ENCODE measurements at regions not wholly inside any gene's neighbourhood (a gene's known extent, or its start where the extent isn't known, plus 50 kb on each side); places are given as distances from the start of the nearest gene placed in this dataset.

DNA sequence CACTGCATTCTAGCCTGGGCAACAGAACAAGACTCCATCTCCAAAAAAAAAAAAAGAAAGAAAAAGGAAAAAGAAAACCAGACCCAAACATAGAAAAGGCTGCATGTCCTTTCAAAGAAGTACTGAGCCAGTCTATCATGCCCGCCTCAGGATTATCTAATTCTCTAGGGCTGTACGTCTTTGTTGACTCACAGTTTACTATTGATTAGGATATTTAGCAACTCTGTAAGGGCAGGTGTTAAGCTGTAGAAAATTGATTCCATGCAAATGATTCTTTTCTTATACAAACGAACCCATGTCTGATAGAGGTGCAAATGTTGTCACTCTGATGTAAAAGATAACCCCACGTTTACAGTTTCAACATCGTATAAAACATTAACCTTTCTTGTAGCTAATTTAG, 209.0 kb downstream of the TTLL2 start:
- Mint-ChIP-seq H3K4me3 (ENCODE audit: unreplicated experiment) (no peak overlapping the region), H3K4me1 (ENCODE audit: low read depth, unreplicated experiment) (peaks cover 28% of the 10 kb centered on the region), H3K27ac (ENCODE audit: unreplicated experiment) (no peak overlapping the region), H3K27me3 (ENCODE audit: unreplicated experiment) (peaks cover 9% of the 10 kb centered on the region), H3K9me3 (ENCODE audit: unreplicated experiment) (peaks cover 15% of the 10 kb centered on the region), H3K36me3 (ENCODE audit: unreplicated experiment) (no peaks in the 10 kb centered on the region)
- DNase-seq, result no peak
- TF ChIP-seq, protein P1, sequence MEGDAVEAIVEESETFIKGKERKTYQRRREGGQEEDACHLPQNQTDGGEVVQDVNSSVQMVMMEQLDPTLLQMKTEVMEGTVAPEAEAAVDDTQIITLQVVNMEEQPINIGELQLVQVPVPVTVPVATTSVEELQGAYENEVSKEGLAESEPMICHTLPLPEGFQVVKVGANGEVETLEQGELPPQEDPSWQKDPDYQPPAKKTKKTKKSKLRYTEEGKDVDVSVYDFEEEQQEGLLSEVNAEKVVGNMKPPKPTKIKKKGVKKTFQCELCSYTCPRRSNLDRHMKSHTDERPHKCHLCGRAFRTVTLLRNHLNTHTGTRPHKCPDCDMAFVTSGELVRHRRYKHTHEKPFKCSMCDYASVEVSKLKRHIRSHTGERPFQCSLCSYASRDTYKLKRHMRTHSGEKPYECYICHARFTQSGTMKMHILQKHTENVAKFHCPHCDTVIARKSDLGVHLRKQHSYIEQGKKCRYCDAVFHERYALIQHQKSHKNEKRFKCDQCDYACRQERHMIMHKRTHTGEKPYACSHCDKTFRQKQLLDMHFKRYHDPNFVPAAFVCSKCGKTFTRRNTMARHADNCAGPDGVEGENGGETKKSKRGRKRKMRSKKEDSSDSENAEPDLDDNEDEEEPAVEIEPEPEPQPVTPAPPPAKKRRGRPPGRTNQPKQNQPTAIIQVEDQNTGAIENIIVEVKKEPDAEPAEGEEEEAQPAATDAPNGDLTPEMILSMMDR (IDR thresholded peaks at IDR 0.05; ENCODE audit: partially characterized antibody, unreplicated experiment), result no peak

DNA sequence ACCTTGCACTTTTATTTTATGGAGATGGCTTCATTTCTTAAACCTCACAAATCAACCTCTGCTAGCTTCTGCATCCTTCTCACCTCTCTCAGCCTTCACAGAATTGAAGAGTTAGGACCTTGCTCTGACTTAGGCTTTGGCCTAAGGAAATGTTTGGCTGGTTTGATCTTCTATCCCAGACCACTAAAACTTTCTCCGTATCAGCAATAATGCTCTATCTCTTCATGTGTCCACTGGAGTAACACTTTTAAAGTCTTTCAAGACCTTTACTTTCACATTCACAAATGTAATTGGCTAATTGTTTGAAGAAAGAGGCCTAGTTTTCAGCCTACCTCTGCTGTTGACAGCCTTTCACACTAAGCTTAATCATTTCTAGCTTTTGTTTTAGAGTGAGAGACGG, 212.9 kb downstream of the TTLL2 start:
- Mint-ChIP-seq H3K9me3 (ENCODE audit: unreplicated experiment) (peaks cover 10% of the 10 kb centered on the region), H3K4me3 (ENCODE audit: unreplicated experiment) (no peak overlapping the region), H3K27me3 (ENCODE audit: unreplicated experiment) (peaks cover 4% of the 10 kb centered on the region), H3K27ac (ENCODE audit: unreplicated experiment) (no peak overlapping the region), H3K36me3 (ENCODE audit: unreplicated experiment) (peaks cover 17% of the 10 kb centered on the region), H3K4me1 (ENCODE audit: low read depth, unreplicated experiment) (peaks cover 5% of the 10 kb centered on the region)
- no peak for DNase-seq
- TF ChIP-seq, protein P1 (IDR thresholded peaks at IDR 0.05; ENCODE audit: partially characterized antibody, unreplicated experiment), result no peak

DNA sequence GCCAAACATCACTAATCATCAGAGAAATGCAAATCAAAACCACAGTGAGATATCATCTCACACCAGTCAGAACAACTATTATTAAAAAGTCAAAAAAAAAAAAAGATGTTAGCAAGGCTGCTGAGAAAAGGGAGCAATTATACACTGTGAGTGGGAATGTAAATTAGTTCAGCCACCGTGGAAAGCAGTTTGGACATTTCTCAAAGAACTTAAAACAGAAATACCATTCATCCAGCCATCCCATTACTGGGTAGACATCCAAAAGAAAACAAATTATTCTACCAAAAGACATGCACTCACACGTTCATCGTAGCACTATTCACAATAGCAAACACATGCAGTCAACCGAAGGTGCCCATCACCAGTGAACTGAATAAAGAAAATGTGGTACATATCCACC, 213.9 kb downstream of the TTLL2 start:
- Mint-ChIP-seq H3K36me3 (ENCODE audit: unreplicated experiment) (peaks cover 17% of the 10 kb centered on the region), H3K27ac (ENCODE audit: unreplicated experiment) (no peak overlapping the region), H3K4me1 (ENCODE audit: low read depth, unreplicated experiment) (no peaks in the 10 kb centered on the region), H3K27me3 (ENCODE audit: unreplicated experiment) (no peaks in the 10 kb centered on the region), H3K4me3 (ENCODE audit: unreplicated experiment) (no peak overlapping the region), H3K9me3 (ENCODE audit: unreplicated experiment) (peaks cover 1% of the 10 kb centered on the region)
- TF ChIP-seq, protein P1 (IDR thresholded peaks at IDR 0.05; ENCODE audit: partially characterized antibody, unreplicated experiment), result no peak
- no peak for DNase-seq

DNA sequence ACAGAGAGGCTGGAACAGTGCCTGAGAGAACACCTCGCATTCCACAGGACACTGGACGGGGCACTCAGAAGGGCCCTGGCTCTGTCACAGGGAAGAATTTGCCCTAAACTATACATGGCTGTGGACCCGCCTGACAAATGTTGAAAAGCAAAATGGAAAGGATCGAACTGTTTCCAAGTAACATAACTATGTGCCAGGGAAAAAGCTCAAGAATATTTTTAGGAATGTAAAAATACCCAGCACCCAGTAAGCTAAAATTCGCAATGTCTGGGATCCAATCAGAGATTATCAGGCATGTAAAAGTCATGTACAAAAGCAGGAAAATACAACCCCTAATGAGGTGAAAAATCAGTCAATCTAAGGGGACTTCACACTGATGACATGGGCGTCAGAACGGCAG, 215.9 kb downstream of the TTLL2 start:
- Mint-ChIP-seq H3K36me3 (ENCODE audit: unreplicated experiment) (peaks cover 17% of the 10 kb centered on the region), H3K27ac (ENCODE audit: unreplicated experiment) (no peak overlapping the region), H3K9me3 (ENCODE audit: unreplicated experiment) (peaks cover 1% of the 10 kb centered on the region), H3K4me1 (ENCODE audit: low read depth, unreplicated experiment) (no peaks in the 10 kb centered on the region), H3K4me3 (ENCODE audit: unreplicated experiment) (no peak overlapping the region), H3K27me3 (ENCODE audit: unreplicated experiment) (no peaks in the 10 kb centered on the region)
- TF ChIP-seq, protein P1 (IDR thresholded peaks at IDR 0.05; ENCODE audit: partially characterized antibody, unreplicated experiment), result no peak
- DNase-seq, result no peak

DNA sequence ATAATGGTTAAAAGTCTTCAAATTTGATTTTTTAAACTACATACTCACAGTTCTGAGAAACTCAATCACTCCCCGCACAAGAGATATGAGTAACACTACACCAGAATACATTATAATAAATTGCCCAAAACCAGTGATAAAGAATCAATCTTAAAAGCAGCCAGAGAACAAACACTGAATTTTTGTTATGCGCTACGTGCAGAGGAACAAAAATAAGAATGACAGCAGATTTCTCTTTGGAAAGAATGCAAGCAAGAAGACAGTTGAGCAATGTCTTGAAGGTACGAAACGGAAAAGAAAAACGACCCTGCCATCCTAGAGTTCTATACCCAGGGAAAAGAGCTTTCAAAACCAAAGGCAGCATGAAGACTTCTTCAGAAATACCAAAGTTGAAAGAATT, 216.7 kb downstream of the TTLL2 start:
- Mint-ChIP-seq H3K4me1 (ENCODE audit: low read depth, unreplicated experiment) (no peaks in the 10 kb centered on the region), H3K9me3 (ENCODE audit: unreplicated experiment) (peaks cover 1% of the 10 kb centered on the region), H3K27me3 (ENCODE audit: unreplicated experiment) (no peaks in the 10 kb centered on the region), H3K4me3 (ENCODE audit: unreplicated experiment) (no peak overlapping the region), H3K36me3 (ENCODE audit: unreplicated experiment) (peaks cover 17% of the 10 kb centered on the region), H3K27ac (ENCODE audit: unreplicated experiment) (no peak overlapping the region)
- no peak for DNase-seq
- TF ChIP-seq, protein P1 (IDR thresholded peaks at IDR 0.05; ENCODE audit: partially characterized antibody, unreplicated experiment), result no peak

All from glutamatergic neuron (in vitro differentiated cells).